ENCODE measurements at regions not wholly inside any gene's neighbourhood (a gene's known extent, or its start where the extent isn't known, plus 50 kb on each side); places are given as distances from the start of the nearest gene placed in this dataset.

GRCh38 chr7:31284106-31284505, 56.4 kb downstream of the NEUROD6 start:
- in situ Hi-C loops (cut with MboI; ENCODE audit: low sequenced_read_pairs) = loop anchor here (25.0 kb wide), 1 partner anchor 103 kb away; no protein-coding TSS in a partner anchor

GRCh38 chr7:31271641-31272405, 68.7 kb downstream of the NEUROD6 start:
- in situ Hi-C loops (cut with MboI; ENCODE audit: low sequenced_read_pairs) = no loop called here

GRCh38 chr7:31267486-31267885, 73.0 kb downstream of the NEUROD6 start:
- in situ Hi-C loops (cut with MboI; ENCODE audit: low sequenced_read_pairs) = no loop called here

- in situ Hi-C loops (cut with MboI; ENCODE audit: low sequenced_read_pairs) = no loop called here
Observed at GRCh38 chr7:31263338-31263737, 77.2 kb downstream of the NEUROD6 start.

GRCh38 chr7:31261341-31261740, 79.2 kb downstream of the NEUROD6 start:
- in situ Hi-C loops (cut with MboI; ENCODE audit: low sequenced_read_pairs) = no loop called here

- in situ Hi-C loops (cut with MboI; ENCODE audit: low sequenced_read_pairs) = no loop called here
Observed at GRCh38 chr7:31260851-31261250, 79.7 kb downstream of the NEUROD6 start.

- in situ Hi-C loops (cut with MboI; ENCODE audit: low sequenced_read_pairs) = no loop called here
Observed at GRCh38 chr7:31258391-31258790, 82.1 kb downstream of the NEUROD6 start.

GRCh38 chr7:31256506-31256905, 84.0 kb downstream of the NEUROD6 start:
- in situ Hi-C loops (cut with MboI; ENCODE audit: low sequenced_read_pairs) = no loop called here

- in situ Hi-C loops (cut with MboI; ENCODE audit: low sequenced_read_pairs) = no loop called here
Observed at GRCh38 chr7:31254926-31255325, 85.6 kb downstream of the NEUROD6 start.

- in situ Hi-C loops (cut with MboI; ENCODE audit: low sequenced_read_pairs) = no loop called here
Observed at GRCh38 chr7:31253532-31253931, 87.0 kb downstream of the NEUROD6 start.

- in situ Hi-C loops (cut with MboI; ENCODE audit: low sequenced_read_pairs) = no loop called here
Observed at GRCh38 chr7:31251441-31251840, 89.1 kb downstream of the NEUROD6 start.

GRCh38 chr7:31249671-31250070, 90.9 kb downstream of the NEUROD6 start:
- in situ Hi-C loops (cut with MboI; ENCODE audit: low sequenced_read_pairs) = no loop called here

GRCh38 chr7:31236868-31237267, 103.7 kb downstream of the NEUROD6 start:
- in situ Hi-C loops (cut with MboI; ENCODE audit: low sequenced_read_pairs) = no loop called here

GRCh38 chr7:31234836-31235605, 105.5 kb downstream of the NEUROD6 start:
- in situ Hi-C loops (cut with MboI; ENCODE audit: low sequenced_read_pairs) = no loop called here

- in situ Hi-C loops (cut with MboI; ENCODE audit: low sequenced_read_pairs) = no loop called here
Observed at GRCh38 chr7:31228957-31229356, 111.6 kb downstream of the NEUROD6 start.

GRCh38 chr7:31214751-31215150, 125.8 kb downstream of the NEUROD6 start:
- in situ Hi-C loops (cut with MboI; ENCODE audit: low sequenced_read_pairs) = no loop called here

GRCh38 chr7:31211281-31211680, 129.2 kb downstream of the NEUROD6 start:
- in situ Hi-C loops (cut with MboI; ENCODE audit: low sequenced_read_pairs) = no loop called here

- in situ Hi-C loops (cut with MboI; ENCODE audit: low sequenced_read_pairs) = no loop called here
Observed at GRCh38 chr7:31204071-31204470, 136.5 kb downstream of the NEUROD6 start.

GRCh38 chr7:31203551-31203950, 137.0 kb downstream of the NEUROD6 start:
- in situ Hi-C loops (cut with MboI; ENCODE audit: low sequenced_read_pairs) = no loop called here

- in situ Hi-C loops (cut with MboI; ENCODE audit: low sequenced_read_pairs) = no loop called here
Observed at GRCh38 chr7:31202801-31203200, 137.7 kb downstream of the NEUROD6 start.

- in situ Hi-C loops (cut with MboI; ENCODE audit: low sequenced_read_pairs) = no loop called here
Observed at GRCh38 chr7:31192986-31193385, 140.9 kb downstream of the ADCYAP1R1 start.

- in situ Hi-C loops (cut with MboI; ENCODE audit: low sequenced_read_pairs) = no loop called here
Observed at GRCh38 chr7:31190906-31191305, 138.8 kb downstream of the ADCYAP1R1 start.
